ENCODE measurements at regions not wholly inside any gene's neighbourhood (a gene's known extent, or its start where the extent isn't known, plus 50 kb on each side); places are given as distances from the start of the nearest gene placed in this dataset.

GRCh38 chr1:170856455-170856854 lies 78.9 kb upstream of the MROH9 start:
- no peak for TF ChIP-seq ZZZ3 (IDR thresholded peaks at IDR 0.05; ENCODE audit: control insufficient read depth, insufficient read length, low read depth)
- no peak for TF ChIP-seq CEBPB (IDR thresholded peaks at IDR 0.05; ENCODE audit: borderline replicate concordance in 1 of 2, low read depth in 2 of 2, low read length in 2 of 2)
